ENCODE measurements at regions not wholly inside any gene's neighbourhood (a gene's known extent, or its start where the extent isn't known, plus 50 kb on each side); places are given as distances from the start of the nearest gene placed in this dataset.
"Not testable (repeated sequence)": the region's sequence is repeated elsewhere in the genome, so short reads cannot be mapped to it uniquely, and the experiment has no call there.

GRCh38 chr2:59786684-59787083 is 766.8 kb downstream of the BCL11A start:
- H3K4me1 ChIP-seq (ENCODE audit: control insufficient read depth, insufficient read depth, low read length): no peaks in the 10 kb centered on the region
- no peaks in the 10 kb centered on the region for H3K36me3 ChIP-seq (ENCODE audit: control insufficient read depth, insufficient read depth, low read length)
- no peak overlapping the region for H3K9ac ChIP-seq (ENCODE audit: low read length)
- no peak overlapping the region for H3K4me3 ChIP-seq (ENCODE audit: low read length)
- H3K27me3 ChIP-seq (ENCODE audit: control insufficient read depth, insufficient read depth, low read length): no peaks in the 10 kb centered on the region
- H3K27ac ChIP-seq (ENCODE audit: low read depth, low read length): no peak overlapping the region

GRCh38 chr2:59779571-59779970 is 773.9 kb downstream of the BCL11A start:
- Histone ChIP-seq H3K27ac (ENCODE audit: low read depth, low read length) (no peak overlapping the region), H3K9ac (ENCODE audit: low read length) (no peak overlapping the region), H3K27me3 (ENCODE audit: control insufficient read depth, insufficient read depth, low read length) (no peaks in the 10 kb centered on the region), H3K36me3 (ENCODE audit: control insufficient read depth, insufficient read depth, low read length) (no peaks in the 10 kb centered on the region), H3K4me1 (ENCODE audit: control insufficient read depth, insufficient read depth, low read length) (no peaks in the 10 kb centered on the region), H3K4me3 (ENCODE audit: low read length) (no peak overlapping the region)

DNA sequence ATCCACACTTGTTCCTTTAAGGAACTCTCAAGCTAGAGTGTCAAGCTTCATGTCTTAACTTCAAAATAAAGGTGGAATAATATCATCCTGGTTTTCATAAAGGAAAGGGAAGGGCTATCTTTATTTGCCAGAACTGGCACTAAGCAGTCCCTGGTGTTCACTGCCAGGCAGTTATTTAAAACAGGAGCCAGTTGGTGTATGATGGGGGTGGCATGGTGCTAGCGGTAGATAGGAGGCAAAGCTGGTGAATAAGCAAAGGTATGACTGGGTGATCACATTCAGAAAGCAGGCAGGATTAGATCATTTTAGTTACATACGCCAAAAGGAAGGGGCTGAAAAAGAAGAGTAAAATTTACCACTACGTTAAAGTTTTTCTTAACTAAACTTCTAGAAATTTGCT is 776.3 kb downstream of the BCL11A start:
- no peaks in the 10 kb centered on the region for H3K27me3 ChIP-seq (ENCODE audit: control insufficient read depth, insufficient read depth, low read length)
- H3K36me3 ChIP-seq (ENCODE audit: control insufficient read depth, insufficient read depth, low read length): no peaks in the 10 kb centered on the region
- no peaks in the 10 kb centered on the region for H3K4me1 ChIP-seq (ENCODE audit: control insufficient read depth, insufficient read depth, low read length)
- no peak overlapping the region for H3K9ac ChIP-seq (ENCODE audit: low read length)
- no peak overlapping the region for H3K4me3 ChIP-seq (ENCODE audit: low read length)
- no peak overlapping the region for H3K27ac ChIP-seq (ENCODE audit: low read depth, low read length)

- Histone ChIP-seq H3K4me3 (ENCODE audit: low read length) (no peak overlapping the region), H3K36me3 (ENCODE audit: control insufficient read depth, insufficient read depth, low read length) (no peaks in the 10 kb centered on the region), H3K4me1 (ENCODE audit: control insufficient read depth, insufficient read depth, low read length) (no peaks in the 10 kb centered on the region), H3K9ac (ENCODE audit: low read length) (no peak overlapping the region), H3K27me3 (ENCODE audit: control insufficient read depth, insufficient read depth, low read length) (no peaks in the 10 kb centered on the region), H3K27ac (ENCODE audit: low read depth, low read length) (no peak overlapping the region)
Measured at GRCh38 chr2:59776726-59777008, 776.8 kb downstream of the BCL11A start.

- Histone ChIP-seq H3K36me3 (ENCODE audit: control insufficient read depth, insufficient read depth, low read length) (no peaks in the 10 kb centered on the region), H3K4me1 (ENCODE audit: control insufficient read depth, insufficient read depth, low read length) (no peaks in the 10 kb centered on the region), H3K27me3 (ENCODE audit: control insufficient read depth, insufficient read depth, low read length) (no peaks in the 10 kb centered on the region), H3K9ac (ENCODE audit: low read length) (no peak overlapping the region), H3K4me3 (ENCODE audit: low read length) (no peak overlapping the region), H3K27ac (ENCODE audit: low read depth, low read length) (no peak overlapping the region)
Measured at GRCh38 chr2:59774821-59775433, 778.5 kb downstream of the BCL11A start.

- H3K9ac ChIP-seq (ENCODE audit: low read length): no peak overlapping the region
- no peaks in the 10 kb centered on the region for H3K27me3 ChIP-seq (ENCODE audit: control insufficient read depth, insufficient read depth, low read length)
- no peak overlapping the region for H3K27ac ChIP-seq (ENCODE audit: low read depth, low read length)
- no peak overlapping the region for H3K4me3 ChIP-seq (ENCODE audit: low read length)
- no peaks in the 10 kb centered on the region for H3K4me1 ChIP-seq (ENCODE audit: control insufficient read depth, insufficient read depth, low read length)
- H3K36me3 ChIP-seq (ENCODE audit: control insufficient read depth, insufficient read depth, low read length): no peaks in the 10 kb centered on the region
Measured at GRCh38 chr2:59770651-59771050, 782.8 kb downstream of the BCL11A start.

DNA sequence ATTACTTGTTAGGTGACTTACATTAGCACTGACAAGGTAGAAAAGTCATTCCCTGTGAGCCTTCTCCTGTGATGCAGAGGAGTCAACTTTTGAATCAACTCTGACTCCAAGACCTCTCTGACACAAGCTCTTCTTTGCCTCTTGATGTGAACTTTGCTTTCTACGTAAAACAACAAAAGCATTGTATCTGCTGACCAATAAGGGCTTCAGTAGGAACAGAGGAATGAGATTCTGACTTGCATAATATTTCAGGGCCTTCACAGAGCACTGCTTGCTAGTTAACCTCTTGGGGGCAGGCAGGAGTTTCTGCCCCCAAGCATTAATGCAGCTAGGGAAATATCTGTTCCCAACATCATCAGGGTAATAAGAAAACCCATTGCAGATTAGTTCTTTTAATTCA is 791.5 kb downstream of the BCL11A start:
- Histone ChIP-seq H3K36me3 (ENCODE audit: control insufficient read depth, insufficient read depth, low read length) (no peaks in the 10 kb centered on the region), H3K4me1 (ENCODE audit: control insufficient read depth, insufficient read depth, low read length) (no peaks in the 10 kb centered on the region), H3K27ac (ENCODE audit: low read depth, low read length) (no peak overlapping the region), H3K9ac (ENCODE audit: low read length) (no peak overlapping the region), H3K27me3 (ENCODE audit: control insufficient read depth, insufficient read depth, low read length) (no peaks in the 10 kb centered on the region), H3K4me3 (ENCODE audit: low read length) (no peak overlapping the region)

GRCh38 chr2:59756150-59756549 is 797.3 kb downstream of the BCL11A start:
- no peaks in the 10 kb centered on the region for H3K36me3 ChIP-seq (ENCODE audit: control insufficient read depth, insufficient read depth, low read length)
- no peaks in the 10 kb centered on the region for H3K4me1 ChIP-seq (ENCODE audit: control insufficient read depth, insufficient read depth, low read length)
- H3K27ac ChIP-seq (ENCODE audit: low read depth, low read length): no peak overlapping the region
- H3K9ac ChIP-seq (ENCODE audit: low read length): no peak overlapping the region
- H3K4me3 ChIP-seq (ENCODE audit: low read length): no peak overlapping the region
- no peaks in the 10 kb centered on the region for H3K27me3 ChIP-seq (ENCODE audit: control insufficient read depth, insufficient read depth, low read length)

DNA sequence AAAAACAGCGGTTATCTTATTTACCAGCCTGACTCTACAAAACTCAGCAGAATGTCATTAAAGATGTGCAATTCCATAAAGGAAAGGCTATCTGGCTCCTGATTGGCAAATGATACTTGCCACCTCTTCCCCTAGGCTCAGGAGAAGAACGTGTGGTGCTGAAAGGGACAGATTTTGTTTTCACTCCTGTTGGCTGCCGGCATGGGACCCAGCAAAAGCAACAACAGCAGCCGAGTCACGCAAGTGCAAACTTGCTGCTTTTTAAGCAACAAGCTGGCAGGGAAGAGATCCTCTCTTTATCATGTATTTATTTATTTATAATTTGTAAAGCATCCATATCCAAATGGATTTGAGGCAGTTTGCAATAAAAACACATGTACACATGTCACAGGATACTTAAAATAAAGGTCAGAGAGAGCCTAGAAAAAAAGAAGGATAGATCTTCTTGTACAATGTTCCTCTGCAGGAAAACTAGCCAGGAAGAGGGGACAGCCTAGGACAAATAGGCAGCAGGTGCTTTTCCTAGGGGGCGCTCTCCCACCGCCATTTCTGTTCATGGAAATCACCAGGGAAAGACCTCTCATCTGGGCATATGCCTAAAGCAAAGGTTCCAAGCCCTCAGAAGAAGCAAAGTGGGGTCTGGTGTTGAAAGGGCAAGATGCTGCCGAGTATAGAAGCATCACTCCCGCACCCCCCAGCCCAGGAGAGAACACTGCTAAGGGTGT is 799.3 kb downstream of the BCL11A start:
- Histone ChIP-seq H3K4me1 (ENCODE audit: control insufficient read depth, insufficient read depth, low read length) (no peaks in the 10 kb centered on the region), H3K9ac (ENCODE audit: low read length) (no peak overlapping the region), H3K4me3 (ENCODE audit: low read length) (no peak overlapping the region), H3K27ac (ENCODE audit: low read depth, low read length) (no peak overlapping the region), H3K36me3 (ENCODE audit: control insufficient read depth, insufficient read depth, low read length) (no peaks in the 10 kb centered on the region), H3K27me3 (ENCODE audit: control insufficient read depth, insufficient read depth, low read length) (no peaks in the 10 kb centered on the region)

- no peak overlapping the region for H3K9ac ChIP-seq (ENCODE audit: low read length)
- H3K27ac ChIP-seq (ENCODE audit: low read depth, low read length): no peak overlapping the region
- H3K4me3 ChIP-seq (ENCODE audit: low read length): no peak overlapping the region
- H3K36me3 ChIP-seq (ENCODE audit: control insufficient read depth, insufficient read depth, low read length): no peaks in the 10 kb centered on the region
- H3K4me1 ChIP-seq (ENCODE audit: control insufficient read depth, insufficient read depth, low read length): no peaks in the 10 kb centered on the region
- no peaks in the 10 kb centered on the region for H3K27me3 ChIP-seq (ENCODE audit: control insufficient read depth, insufficient read depth, low read length)
Measured at GRCh38 chr2:59752512-59752911, 800.9 kb downstream of the BCL11A start.

DNA sequence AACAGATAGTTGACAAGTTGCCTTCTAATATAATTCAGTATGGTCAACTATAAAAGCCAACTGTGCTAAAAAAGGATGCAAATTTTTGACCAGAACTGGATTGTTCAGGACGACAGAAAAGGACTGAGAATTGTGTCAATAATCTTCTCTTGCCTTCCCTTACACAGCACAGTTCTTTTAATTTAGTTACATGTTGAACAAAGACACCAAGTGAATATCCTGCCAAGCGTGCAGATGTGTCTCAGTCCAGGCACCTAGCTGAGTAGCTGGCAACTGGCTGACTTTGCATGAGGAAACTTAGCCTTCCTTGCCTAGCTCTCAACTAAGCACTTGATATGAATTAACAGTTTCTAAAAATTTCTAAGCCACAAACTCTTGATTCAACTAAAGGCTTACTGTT is 801.4 kb downstream of the BCL11A start:
- Histone ChIP-seq H3K4me3 (ENCODE audit: low read length) (no peak overlapping the region), H3K36me3 (ENCODE audit: control insufficient read depth, insufficient read depth, low read length) (no peaks in the 10 kb centered on the region), H3K4me1 (ENCODE audit: control insufficient read depth, insufficient read depth, low read length) (no peaks in the 10 kb centered on the region), H3K27ac (ENCODE audit: low read depth, low read length) (no peak overlapping the region), H3K9ac (ENCODE audit: low read length) (no peak overlapping the region), H3K27me3 (ENCODE audit: control insufficient read depth, insufficient read depth, low read length) (no peaks in the 10 kb centered on the region)

DNA sequence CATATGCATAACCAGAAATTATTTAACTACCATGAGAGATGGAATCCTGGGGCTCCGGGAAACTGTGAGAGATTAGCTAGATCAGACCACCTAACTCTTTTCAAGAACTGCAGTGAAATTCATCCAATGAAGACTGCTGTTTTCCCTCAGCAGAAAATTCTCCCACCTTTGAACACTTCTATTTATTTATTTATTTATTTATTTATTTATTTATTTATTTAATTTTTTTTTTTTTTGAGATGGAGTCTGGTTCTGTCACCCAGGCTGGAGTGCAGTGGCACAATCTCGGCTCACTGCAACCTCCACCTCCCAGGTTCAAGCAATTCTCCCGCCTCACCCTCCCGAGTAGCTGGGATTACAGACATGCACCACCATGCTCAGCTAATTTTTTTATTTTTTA is 802.2 kb downstream of the BCL11A start:
- H3K27ac ChIP-seq (ENCODE audit: low read depth, low read length); H3K4me1 ChIP-seq (ENCODE audit: control insufficient read depth, insufficient read depth, low read length); H3K27me3 ChIP-seq (ENCODE audit: control insufficient read depth, insufficient read depth, low read length); H3K4me3 ChIP-seq (ENCODE audit: low read length); H3K9ac ChIP-seq (ENCODE audit: low read length); H3K36me3 ChIP-seq (ENCODE audit: control insufficient read depth, insufficient read depth, low read length): not testable (repeated sequence)

- Histone ChIP-seq H3K36me3 (ENCODE audit: control insufficient read depth, insufficient read depth, low read length) (no peaks in the 10 kb centered on the region), H3K9ac (ENCODE audit: low read length) (no peak overlapping the region), H3K27ac (ENCODE audit: low read depth, low read length) (no peak overlapping the region), H3K27me3 (ENCODE audit: control insufficient read depth, insufficient read depth, low read length) (no peaks in the 10 kb centered on the region), H3K4me3 (ENCODE audit: low read length) (no peak overlapping the region), H3K4me1 (ENCODE audit: control insufficient read depth, insufficient read depth, low read length) (no peaks in the 10 kb centered on the region)
Measured at GRCh38 chr2:59746291-59746690, 807.2 kb downstream of the BCL11A start.

Measured in rectal smooth muscle tissue (tissue), 1 donor.